WTC11 (cell line): ENCODE measurements at regions not wholly inside any gene's neighbourhood (a gene's known extent, or its start where the extent isn't known, plus 50 kb on each side); places are given as distances from the start of the nearest gene placed in this dataset.

Source experiments
- CREB1 ChIP-seq: sonication (generic); formaldehyde crosslinking; IDR thresholded peaks from 2 replicates; pipeline ENCODE4 v1.8.0; 2023; ENCODE audit warnings: mild to moderate bottlenecking, missing genetic modification reagents
- ELF4 ChIP-seq: sonication (generic); formaldehyde crosslinking; IDR thresholded peaks from 2 replicates; pipeline ENCODE4 v1.8.1; 2022; ENCODE audit warnings: low read depth, mild to moderate bottlenecking, moderate library complexity, missing genetic modification reagents
- JUN ChIP-seq: sonication (generic); formaldehyde crosslinking; IDR thresholded peaks from 2 replicates; pipeline ENCODE4 v1.8.0; 2023; ENCODE audit warnings: mild to moderate bottlenecking, missing genetic modification reagents
- NR1H2 ChIP-seq: sonication (generic); formaldehyde crosslinking; IDR thresholded peaks from 2 replicates; pipeline ENCODE4 v1.9.0; 2021; ENCODE audit warnings: mild to moderate bottlenecking, moderate library complexity, missing genetic modification reagents
- RELA ChIP-seq: sonication (generic); formaldehyde crosslinking; IDR thresholded peaks from 2 replicates; pipeline ENCODE4 v1.8.1; 2022; ENCODE audit warnings: missing genetic modification reagents, mild to moderate bottlenecking, borderline replicate concordance
- TF ChIP-seq, protein P1 (sequence below): fragments of 200-600 bp; IDR thresholded peaks from 2 replicates; pipeline ENCODE4 v1.8.0; 2022; ENCODE audit warnings: antibody characterized with exemption
- TF ChIP-seq, protein P2 (sequence below): sonication (generic); formaldehyde crosslinking; IDR thresholded peaks from 2 replicates; pipeline ENCODE4 v1.8.1; 2022; ENCODE audit warnings: low read depth, missing genetic modification reagents, borderline replicate concordance
- TF ChIP-seq, protein P3 (sequence below): sonication (generic); formaldehyde crosslinking; IDR thresholded peaks from 2 replicates; pipeline ENCODE4 v1.8.1; 2023; ENCODE audit warnings: mild to moderate bottlenecking, missing genetic modification reagents, moderate library complexity
- TF ChIP-seq, protein P4 (sequence below): sonication (generic); formaldehyde crosslinking; IDR thresholded peaks from 2 replicates; pipeline ENCODE4 v1.8.0; 2023; ENCODE audit warnings: missing genetic modification reagents, mild to moderate bottlenecking, borderline replicate concordance
- TF ChIP-seq, protein P5 (sequence below): sonication (generic); formaldehyde crosslinking; conservative IDR thresholded peaks from 2 replicates; pipeline ENCODE4 v1.8.1; 2022; ENCODE audit warnings: mild to moderate bottlenecking, missing genetic modification reagents
- TF ChIP-seq, protein P6 (sequence below): fragments of 250-450 bp; sonication (Bioruptor Pico); IDR thresholded peaks from 2 replicates; pipeline ENCODE4 v2.1.2; 2022; ENCODE audit warnings: mild to moderate bottlenecking, moderate library complexity
- TF ChIP-seq, protein P7 (sequence below): sonication (generic); formaldehyde crosslinking; IDR thresholded peaks from 2 replicates; pipeline ENCODE4 v1.8.1; 2023; ENCODE audit warnings: mild to moderate bottlenecking, missing genetic modification reagents
- TF ChIP-seq, protein P8 (sequence below): sonication (generic); formaldehyde crosslinking; IDR thresholded peaks from 2 replicates; pipeline ENCODE4 v1.8.1; 2023; ENCODE audit warnings: mild to moderate bottlenecking, missing genetic modification reagents, moderate library complexity

DNA sequence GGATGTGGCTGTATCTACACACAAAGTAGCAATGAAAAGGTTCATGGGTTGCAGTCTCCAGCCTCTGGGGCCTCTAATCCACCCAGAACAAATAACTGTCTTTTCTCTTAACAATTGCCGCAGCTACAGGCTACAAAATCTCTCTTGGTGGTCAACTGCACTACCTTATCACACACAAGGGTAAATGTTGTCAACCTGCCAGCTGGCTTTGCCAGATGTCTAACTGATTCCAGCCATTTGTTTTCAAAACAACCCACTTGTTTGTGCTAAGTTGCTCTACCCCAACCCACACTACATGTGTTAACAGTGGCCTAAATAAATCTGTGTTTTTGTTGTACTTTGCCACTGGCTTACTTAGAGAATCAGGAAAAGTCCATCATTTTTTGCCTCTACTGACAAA is 447.3 kb downstream of the TAFA4 start:
- TF ChIP-seq, protein P1, sequence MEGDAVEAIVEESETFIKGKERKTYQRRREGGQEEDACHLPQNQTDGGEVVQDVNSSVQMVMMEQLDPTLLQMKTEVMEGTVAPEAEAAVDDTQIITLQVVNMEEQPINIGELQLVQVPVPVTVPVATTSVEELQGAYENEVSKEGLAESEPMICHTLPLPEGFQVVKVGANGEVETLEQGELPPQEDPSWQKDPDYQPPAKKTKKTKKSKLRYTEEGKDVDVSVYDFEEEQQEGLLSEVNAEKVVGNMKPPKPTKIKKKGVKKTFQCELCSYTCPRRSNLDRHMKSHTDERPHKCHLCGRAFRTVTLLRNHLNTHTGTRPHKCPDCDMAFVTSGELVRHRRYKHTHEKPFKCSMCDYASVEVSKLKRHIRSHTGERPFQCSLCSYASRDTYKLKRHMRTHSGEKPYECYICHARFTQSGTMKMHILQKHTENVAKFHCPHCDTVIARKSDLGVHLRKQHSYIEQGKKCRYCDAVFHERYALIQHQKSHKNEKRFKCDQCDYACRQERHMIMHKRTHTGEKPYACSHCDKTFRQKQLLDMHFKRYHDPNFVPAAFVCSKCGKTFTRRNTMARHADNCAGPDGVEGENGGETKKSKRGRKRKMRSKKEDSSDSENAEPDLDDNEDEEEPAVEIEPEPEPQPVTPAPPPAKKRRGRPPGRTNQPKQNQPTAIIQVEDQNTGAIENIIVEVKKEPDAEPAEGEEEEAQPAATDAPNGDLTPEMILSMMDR, result no peak
- TF ChIP-seq, protein P2, sequence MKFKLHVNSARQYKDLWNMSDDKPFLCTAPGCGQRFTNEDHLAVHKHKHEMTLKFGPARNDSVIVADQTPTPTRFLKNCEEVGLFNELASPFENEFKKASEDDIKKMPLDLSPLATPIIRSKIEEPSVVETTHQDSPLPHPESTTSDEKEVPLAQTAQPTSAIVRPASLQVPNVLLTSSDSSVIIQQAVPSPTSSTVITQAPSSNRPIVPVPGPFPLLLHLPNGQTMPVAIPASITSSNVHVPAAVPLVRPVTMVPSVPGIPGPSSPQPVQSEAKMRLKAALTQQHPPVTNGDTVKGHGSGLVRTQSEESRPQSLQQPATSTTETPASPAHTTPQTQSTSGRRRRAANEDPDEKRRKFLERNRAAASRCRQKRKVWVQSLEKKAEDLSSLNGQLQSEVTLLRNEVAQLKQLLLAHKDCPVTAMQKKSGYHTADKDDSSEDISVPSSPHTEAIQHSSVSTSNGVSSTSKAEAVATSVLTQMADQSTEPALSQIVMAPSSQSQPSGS (CRISPR knock-in tag), result no peak
- TF ChIP-seq, protein P3, sequence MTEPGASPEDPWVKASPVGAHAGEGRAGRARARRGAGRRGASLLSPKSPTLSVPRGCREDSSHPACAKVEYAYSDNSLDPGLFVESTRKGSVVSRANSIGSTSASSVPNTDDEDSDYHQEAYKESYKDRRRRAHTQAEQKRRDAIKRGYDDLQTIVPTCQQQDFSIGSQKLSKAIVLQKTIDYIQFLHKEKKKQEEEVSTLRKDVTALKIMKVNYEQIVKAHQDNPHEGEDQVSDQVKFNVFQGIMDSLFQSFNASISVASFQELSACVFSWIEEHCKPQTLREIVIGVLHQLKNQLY (CRISPR knock-in tag), result no peak
- no peak for TF ChIP-seq ELF4
- TF ChIP-seq, protein P4, sequence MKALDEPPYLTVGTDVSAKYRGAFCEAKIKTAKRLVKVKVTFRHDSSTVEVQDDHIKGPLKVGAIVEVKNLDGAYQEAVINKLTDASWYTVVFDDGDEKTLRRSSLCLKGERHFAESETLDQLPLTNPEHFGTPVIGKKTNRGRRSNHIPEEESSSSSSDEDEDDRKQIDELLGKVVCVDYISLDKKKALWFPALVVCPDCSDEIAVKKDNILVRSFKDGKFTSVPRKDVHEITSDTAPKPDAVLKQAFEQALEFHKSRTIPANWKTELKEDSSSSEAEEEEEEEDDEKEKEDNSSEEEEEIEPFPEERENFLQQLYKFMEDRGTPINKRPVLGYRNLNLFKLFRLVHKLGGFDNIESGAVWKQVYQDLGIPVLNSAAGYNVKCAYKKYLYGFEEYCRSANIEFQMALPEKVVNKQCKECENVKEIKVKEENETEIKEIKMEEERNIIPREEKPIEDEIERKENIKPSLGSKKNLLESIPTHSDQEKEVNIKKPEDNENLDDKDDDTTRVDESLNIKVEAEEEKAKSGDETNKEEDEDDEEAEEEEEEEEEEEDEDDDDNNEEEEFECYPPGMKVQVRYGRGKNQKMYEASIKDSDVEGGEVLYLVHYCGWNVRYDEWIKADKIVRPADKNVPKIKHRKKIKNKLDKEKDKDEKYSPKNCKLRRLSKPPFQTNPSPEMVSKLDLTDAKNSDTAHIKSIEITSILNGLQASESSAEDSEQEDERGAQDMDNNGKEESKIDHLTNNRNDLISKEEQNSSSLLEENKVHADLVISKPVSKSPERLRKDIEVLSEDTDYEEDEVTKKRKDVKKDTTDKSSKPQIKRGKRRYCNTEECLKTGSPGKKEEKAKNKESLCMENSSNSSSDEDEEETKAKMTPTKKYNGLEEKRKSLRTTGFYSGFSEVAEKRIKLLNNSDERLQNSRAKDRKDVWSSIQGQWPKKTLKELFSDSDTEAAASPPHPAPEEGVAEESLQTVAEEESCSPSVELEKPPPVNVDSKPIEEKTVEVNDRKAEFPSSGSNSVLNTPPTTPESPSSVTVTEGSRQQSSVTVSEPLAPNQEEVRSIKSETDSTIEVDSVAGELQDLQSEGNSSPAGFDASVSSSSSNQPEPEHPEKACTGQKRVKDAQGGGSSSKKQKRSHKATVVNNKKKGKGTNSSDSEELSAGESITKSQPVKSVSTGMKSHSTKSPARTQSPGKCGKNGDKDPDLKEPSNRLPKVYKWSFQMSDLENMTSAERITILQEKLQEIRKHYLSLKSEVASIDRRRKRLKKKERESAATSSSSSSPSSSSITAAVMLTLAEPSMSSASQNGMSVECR (CRISPR knock-in tag), result no peak
- TF ChIP-seq NR1H2, result no peak
- no peak for TF ChIP-seq JUN (CRISPR knock-in tag)
- no peak for TF ChIP-seq RELA (CRISPR knock-in tag)
- TF ChIP-seq CREB1 (CRISPR knock-in tag), result no peak
- TF ChIP-seq, protein P5, sequence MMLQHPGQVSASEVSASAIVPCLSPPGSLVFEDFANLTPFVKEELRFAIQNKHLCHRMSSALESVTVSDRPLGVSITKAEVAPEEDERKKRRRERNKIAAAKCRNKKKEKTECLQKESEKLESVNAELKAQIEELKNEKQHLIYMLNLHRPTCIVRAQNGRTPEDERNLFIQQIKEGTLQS, result no peak
- TF ChIP-seq, protein P6, sequence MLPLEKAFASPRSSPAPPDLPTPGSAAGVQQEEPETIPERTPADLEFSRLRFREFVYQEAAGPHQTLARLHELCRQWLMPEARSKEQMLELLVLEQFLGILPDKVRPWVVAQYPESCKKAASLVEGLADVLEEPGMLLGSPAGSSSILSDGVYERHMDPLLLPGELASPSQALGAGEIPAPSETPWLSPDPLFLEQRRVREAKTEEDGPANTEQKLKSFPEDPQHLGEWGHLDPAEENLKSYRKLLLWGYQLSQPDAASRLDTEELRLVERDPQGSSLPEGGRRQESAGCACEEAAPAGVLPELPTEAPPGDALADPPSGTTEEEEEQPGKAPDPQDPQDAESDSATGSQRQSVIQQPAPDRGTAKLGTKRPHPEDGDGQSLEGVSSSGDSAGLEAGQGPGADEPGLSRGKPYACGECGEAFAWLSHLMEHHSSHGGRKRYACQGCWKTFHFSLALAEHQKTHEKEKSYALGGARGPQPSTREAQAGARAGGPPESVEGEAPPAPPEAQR, result no peak
- TF ChIP-seq, protein P7, sequence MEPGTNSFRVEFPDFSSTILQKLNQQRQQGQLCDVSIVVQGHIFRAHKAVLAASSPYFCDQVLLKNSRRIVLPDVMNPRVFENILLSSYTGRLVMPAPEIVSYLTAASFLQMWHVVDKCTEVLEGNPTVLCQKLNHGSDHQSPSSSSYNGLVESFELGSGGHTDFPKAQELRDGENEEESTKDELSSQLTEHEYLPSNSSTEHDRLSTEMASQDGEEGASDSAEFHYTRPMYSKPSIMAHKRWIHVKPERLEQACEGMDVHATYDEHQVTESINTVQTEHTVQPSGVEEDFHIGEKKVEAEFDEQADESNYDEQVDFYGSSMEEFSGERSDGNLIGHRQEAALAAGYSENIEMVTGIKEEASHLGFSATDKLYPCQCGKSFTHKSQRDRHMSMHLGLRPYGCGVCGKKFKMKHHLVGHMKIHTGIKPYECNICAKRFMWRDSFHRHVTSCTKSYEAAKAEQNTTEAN (CRISPR knock-in tag), result no peak
- TF ChIP-seq, protein P8, sequence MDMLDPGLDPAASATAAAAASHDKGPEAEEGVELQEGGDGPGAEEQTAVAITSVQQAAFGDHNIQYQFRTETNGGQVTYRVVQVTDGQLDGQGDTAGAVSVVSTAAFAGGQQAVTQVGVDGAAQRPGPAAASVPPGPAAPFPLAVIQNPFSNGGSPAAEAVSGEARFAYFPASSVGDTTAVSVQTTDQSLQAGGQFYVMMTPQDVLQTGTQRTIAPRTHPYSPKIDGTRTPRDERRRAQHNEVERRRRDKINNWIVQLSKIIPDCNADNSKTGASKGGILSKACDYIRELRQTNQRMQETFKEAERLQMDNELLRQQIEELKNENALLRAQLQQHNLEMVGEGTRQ, result no peak
